ENCODE measurements at regions not wholly inside any gene's neighbourhood (a gene's known extent, or its start where the extent isn't known, plus 50 kb on each side); places are given as distances from the start of the nearest gene placed in this dataset.

- no peak overlapping the region for H3K27ac Mint-ChIP-seq (ENCODE audit: unreplicated experiment)
- no peak for DNase-seq (ENCODE audit: low spot score)
- TF ChIP-seq CTCF (IDR thresholded peaks at IDR 0.05; ENCODE audit: unreplicated experiment), result no peak
These were observed 134.6 kb upstream of the SYNDIG1 start for GRCh38 chr20:24334830-24335229.

GRCh38 chr20:24332956-24333355 is 136.5 kb upstream of the SYNDIG1 start:
- Mint-ChIP-seq H3K4me3 (ENCODE audit: unreplicated experiment) (no peak overlapping the region), H3K36me3 (ENCODE audit: low read depth, unreplicated experiment) (no peaks in the 10 kb centered on the region), H3K27me3 (ENCODE audit: unreplicated experiment) (no peaks in the 10 kb centered on the region), H3K9me3 (ENCODE audit: unreplicated experiment) (no peaks in the 10 kb centered on the region), H3K27ac (ENCODE audit: unreplicated experiment) (no peak overlapping the region), H3K4me1 (ENCODE audit: unreplicated experiment) (peaks cover 18% of the 10 kb centered on the region)
- DNase-seq (ENCODE audit: low spot score), result no peak
- TF ChIP-seq CTCF (IDR thresholded peaks at IDR 0.05; ENCODE audit: unreplicated experiment), result no peak

More at GRCh38 chr20:24334830-24335229, 134.6 kb upstream of the SYNDIG1 start:
- no peaks in the 10 kb centered on the region for H3K36me3 Mint-ChIP-seq (ENCODE audit: low read depth, unreplicated experiment)
- peaks cover 22% of the 10 kb centered on the region for H3K4me1 Mint-ChIP-seq (ENCODE audit: unreplicated experiment)
- H3K9me3 Mint-ChIP-seq (ENCODE audit: unreplicated experiment), result no peaks in the 10 kb centered on the region
- H3K4me3 Mint-ChIP-seq (ENCODE audit: unreplicated experiment), result no peak overlapping the region
- H3K27me3 Mint-ChIP-seq (ENCODE audit: unreplicated experiment), result no peaks in the 10 kb centered on the region

GRCh38 chr20:24331939-24332338 is 137.5 kb upstream of the SYNDIG1 start:
- Mint-ChIP-seq H3K27ac (ENCODE audit: unreplicated experiment) (no peak overlapping the region), H3K36me3 (ENCODE audit: low read depth, unreplicated experiment) (no peaks in the 10 kb centered on the region), H3K27me3 (ENCODE audit: unreplicated experiment) (peaks cover 2% of the 10 kb centered on the region), H3K4me1 (ENCODE audit: unreplicated experiment) (peaks cover 8% of the 10 kb centered on the region), H3K9me3 (ENCODE audit: unreplicated experiment) (no peaks in the 10 kb centered on the region), H3K4me3 (ENCODE audit: unreplicated experiment) (no peak overlapping the region)
- no peak for TF ChIP-seq CTCF (IDR thresholded peaks at IDR 0.05; ENCODE audit: unreplicated experiment)
- no peak for DNase-seq (ENCODE audit: low spot score)

- peaks cover 5% of the 10 kb centered on the region for H3K27me3 Mint-ChIP-seq (ENCODE audit: unreplicated experiment)
- H3K4me1 Mint-ChIP-seq (ENCODE audit: unreplicated experiment), result peaks cover 18% of the 10 kb centered on the region
- no peaks in the 10 kb centered on the region for H3K9me3 Mint-ChIP-seq (ENCODE audit: unreplicated experiment)
- H3K4me3 Mint-ChIP-seq (ENCODE audit: unreplicated experiment), result no peak overlapping the region
- DNase-seq (ENCODE audit: low spot score), result no peak
- H3K36me3 Mint-ChIP-seq (ENCODE audit: low read depth, unreplicated experiment), result no peaks in the 10 kb centered on the region
- H3K27ac Mint-ChIP-seq (ENCODE audit: unreplicated experiment), result no peak overlapping the region
- no peak for TF ChIP-seq CTCF (IDR thresholded peaks at IDR 0.05; ENCODE audit: unreplicated experiment)
These were observed 140.5 kb upstream of the SYNDIG1 start for GRCh38 chr20:24328901-24329300.

GRCh38 chr20:24321973-24322372 is 147.5 kb upstream of the SYNDIG1 start:
- H3K9me3 Mint-ChIP-seq (ENCODE audit: unreplicated experiment), result no peaks in the 10 kb centered on the region
- H3K4me3 Mint-ChIP-seq (ENCODE audit: unreplicated experiment), result no peak overlapping the region
- H3K4me1 Mint-ChIP-seq (ENCODE audit: unreplicated experiment), result peaks cover 39% of the 10 kb centered on the region
- H3K27me3 Mint-ChIP-seq (ENCODE audit: unreplicated experiment), result peaks cover 5% of the 10 kb centered on the region
- H3K36me3 Mint-ChIP-seq (ENCODE audit: low read depth, unreplicated experiment), result no peaks in the 10 kb centered on the region
- DNase-seq (ENCODE audit: low spot score), result no peak
- TF ChIP-seq CTCF (IDR thresholded peaks at IDR 0.05; ENCODE audit: unreplicated experiment), result no peak
- no peak overlapping the region for H3K27ac Mint-ChIP-seq (ENCODE audit: unreplicated experiment)
